ENCODE measurements at regions not wholly inside any gene's neighbourhood (a gene's known extent, or its start where the extent isn't known, plus 50 kb on each side); places are given as distances from the start of the nearest gene placed in this dataset.

GRCh38 chr6:141165002-141165665 is 967.6 kb upstream of the GJE1 start:
- TF ChIP-seq CTCF (IDR thresholded peaks at IDR 0.05) (no peak), EZH2phosphoT487 (IDR thresholded peaks at IDR 0.05) (no peak), EZH2 (IDR thresholded peaks at IDR 0.05) (no peak)
